ENCODE measurements at regions not wholly inside any gene's neighbourhood (a gene's known extent, or its start where the extent isn't known, plus 50 kb on each side); places are given as distances from the start of the nearest gene placed in this dataset.
"Not testable (repeated sequence)": the region's sequence is repeated elsewhere in the genome, so short reads cannot be mapped to it uniquely, and the experiment has no call there.

DNA sequence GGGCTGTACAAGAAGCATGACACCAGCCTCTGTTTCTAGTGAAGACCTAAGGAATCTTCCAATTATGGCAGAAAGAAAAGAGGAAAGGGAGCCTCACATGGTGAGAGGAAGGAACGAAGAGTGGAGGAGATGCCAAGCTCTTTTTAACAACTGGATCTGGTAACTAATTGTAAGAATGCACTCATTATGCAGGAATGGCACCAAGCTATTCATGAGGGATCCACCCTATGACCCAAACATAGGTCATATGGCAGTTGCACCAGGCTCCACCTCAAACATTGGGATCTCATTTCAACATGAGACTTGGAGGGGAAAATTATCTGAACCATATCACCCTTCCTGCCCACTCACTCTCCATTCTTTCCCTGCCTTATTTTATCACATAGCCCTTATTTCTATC, 496.0 kb upstream of the SPTLC3 start:
- DNase-seq, result no peak

DNA sequence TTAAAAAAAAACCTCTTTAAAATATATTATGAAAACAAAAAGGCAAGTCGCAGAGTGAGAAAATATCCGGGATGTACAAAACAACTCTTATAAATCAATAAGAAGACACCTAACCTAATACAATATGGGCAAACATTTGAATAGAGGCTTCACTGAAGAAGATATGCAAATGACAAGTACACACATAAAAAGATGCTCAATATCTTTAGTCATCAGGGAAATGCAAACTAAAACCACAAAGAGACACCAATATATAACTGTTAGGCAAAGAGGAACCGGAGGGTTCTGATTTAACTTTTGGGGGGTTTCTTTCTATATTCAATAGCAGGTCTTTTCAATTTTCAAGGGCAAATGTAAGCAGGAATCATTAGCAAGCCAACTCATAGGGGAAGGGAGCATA, 480.7 kb upstream of the SPTLC3 start:
- DNase-seq, result no peak

DNA sequence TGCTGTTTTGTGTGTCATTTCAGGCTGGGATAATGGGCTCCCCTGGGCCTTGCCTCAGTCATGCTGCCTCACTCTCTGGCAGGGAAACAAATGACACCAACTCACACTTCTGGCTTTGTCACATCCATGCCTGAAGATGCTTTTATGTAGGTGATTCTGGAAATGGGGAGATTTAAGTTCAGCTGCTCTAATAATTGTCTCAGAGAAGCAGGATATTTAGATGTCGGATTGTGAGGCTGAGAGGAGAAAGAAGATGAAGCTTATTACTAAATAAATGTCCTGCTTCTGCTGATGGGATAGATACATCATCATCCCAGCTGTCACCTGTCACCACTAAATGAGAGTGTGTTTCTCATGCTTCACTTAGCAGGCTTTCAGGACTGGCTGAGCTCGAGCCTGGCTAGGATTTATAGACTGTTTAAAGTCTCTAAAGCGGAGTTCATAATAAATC, 480.2 kb upstream of the SPTLC3 start:
- no peak for DNase-seq

DNA sequence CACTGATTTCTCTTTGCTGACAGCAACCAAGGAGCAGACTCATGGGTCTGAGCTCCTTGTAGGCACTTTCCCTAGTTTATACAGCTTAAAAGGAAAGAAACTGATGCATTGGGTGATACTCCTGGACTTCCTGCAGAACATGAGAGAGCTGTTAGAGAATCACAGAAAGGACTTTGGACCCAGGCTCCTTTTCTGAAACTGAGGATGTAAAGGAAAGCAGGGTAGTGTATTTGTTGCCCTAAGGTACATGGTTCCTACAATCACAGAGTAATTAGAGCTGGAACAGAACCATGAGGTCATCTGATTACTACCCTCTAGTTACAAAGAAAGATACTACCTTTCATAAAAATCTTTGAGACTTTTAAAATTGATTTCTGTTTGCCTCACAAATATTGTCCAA, 477.1 kb upstream of the SPTLC3 start:
- DNase-seq, result no peak

DNA sequence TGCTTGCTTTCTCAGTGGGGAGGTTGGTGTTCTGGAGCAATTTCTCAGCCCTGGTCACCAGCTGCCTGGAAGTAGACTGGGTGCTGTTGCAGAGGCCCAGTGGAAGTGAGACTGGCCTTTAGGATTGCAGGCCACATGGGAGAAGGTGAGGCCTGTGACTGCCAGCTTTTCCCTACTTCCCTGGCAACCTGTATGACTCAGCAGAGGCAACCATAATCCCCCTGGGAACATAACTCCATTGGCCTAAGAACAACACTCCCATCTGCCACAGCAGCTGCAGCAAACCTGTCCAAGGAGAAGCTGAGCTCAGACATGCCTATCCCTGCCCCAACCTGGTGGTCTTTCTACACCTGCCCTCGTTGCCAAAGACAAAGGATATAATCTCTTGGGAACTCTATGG, 473.5 kb upstream of the SPTLC3 start:
- no peak for DNase-seq

DNA sequence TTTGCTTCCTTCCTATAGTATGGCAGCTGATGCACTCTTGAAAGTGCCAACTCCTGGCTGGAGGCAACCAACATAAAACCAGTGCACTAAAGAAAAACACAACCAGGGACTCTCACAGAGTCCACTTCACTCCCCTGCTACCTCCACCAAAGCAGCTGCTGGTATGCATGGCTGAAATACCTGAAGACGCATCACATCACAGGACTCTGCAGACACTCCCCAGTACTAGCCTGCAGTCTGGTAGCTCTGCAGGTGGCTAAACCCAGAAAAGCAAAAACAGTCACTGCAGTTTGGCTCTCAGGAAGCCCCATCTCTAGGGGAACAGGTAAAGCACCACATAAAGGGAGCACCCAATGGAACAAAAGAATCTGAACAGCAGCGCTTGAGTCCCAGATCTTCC, 473.0 kb upstream of the SPTLC3 start:
- DNase-seq, result no peak

DNA sequence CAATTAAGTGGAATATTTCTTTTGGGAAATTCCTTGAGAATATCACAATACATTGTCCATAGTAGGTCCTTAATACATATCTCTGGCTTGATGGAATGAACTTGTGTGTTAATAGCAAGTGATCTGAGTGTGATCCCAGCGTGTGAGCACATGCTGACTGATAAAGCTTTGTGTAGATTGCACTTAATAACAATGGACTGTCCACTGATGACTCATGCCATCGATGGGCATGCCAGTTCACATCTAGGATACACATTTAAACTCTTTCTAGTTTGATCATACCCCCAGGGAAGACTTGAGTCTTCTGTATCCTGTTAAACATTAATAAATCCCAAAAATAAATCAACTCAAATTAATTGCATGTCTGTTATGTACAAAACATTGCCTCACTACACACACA, 454.3 kb upstream of the SPTLC3 start:
- no peak for DNase-seq

DNA sequence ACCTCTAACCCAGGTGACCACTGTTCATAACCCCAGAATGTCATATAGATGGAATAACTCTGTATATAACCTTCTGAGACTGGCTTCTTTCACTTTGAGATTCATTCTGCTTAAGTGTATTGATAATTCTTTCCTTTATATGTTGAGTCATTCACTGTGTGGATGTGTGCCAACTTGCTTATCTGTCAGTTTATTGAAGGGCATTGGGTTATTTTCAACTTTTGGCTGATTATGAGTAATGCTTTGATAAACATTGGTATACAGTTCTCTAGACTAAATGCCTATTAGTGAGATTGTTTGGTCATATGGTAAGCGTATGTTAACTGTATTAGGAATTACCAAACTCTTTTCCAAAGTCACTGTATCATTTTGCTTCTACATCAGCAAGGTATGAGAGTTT, 453.4 kb upstream of the SPTLC3 start:
- DNase-seq, result no peak

DNA sequence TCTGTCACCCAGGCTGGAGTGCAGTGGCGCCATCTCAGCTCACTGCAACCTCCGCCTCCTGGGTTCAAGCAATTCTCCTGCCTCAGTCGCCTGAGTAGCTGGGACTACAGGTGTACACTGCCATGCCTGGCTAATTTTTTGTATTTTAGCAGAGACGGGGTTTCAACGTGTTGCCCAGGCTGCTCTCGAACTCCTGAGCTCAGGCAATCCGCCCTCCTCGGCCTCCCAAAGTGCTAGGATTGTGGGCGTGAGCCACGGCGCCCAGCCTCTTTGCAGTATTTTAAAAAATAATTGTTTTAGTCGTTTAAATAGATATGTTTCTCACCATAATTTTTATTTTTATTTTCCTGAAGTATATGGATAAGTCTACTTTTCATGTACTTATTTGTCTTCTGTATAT, 452.9 kb upstream of the SPTLC3 start:
- DNase-seq, result not testable (repeated sequence)

DNA sequence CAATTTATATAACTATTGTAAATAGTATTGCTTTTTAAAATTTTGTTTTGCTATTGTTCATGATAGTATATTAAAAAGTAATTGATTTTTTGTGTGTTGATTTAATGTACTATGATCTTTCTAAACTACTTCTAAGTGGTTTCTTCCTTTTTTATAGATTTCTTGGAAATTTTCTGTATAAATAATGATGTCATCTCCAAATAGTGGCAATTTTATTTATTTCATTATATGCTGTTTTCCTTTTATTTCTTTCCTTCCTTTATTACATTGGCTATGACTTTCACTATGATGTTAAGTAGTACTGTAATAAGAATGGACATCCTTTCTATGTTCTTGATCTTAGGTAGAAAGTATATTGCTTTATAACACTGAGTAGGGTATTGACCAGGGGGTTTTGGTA, 451.5 kb upstream of the SPTLC3 start:
- DNase-seq, result no peak

DNA sequence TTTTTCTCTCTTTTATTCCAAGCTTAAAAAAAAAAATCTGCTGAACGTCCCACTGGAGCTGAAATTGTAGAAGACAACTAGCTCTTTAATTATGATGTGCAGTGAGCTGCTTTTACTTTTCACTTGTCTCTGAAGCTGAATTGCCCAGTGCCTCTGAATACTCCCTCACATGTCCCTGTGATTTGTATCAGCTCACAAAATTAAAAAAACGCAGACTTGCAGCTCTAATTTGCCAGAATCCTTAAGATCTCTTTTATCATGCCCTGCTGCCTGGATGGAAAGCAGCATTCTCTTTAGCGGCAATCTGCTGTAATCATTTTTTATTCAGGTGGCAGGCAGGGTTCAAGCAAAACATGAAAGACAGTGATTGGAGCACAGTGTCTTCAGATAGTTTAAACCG, 443.8 kb upstream of the SPTLC3 start:
- DNase-seq, result no peak

DNA sequence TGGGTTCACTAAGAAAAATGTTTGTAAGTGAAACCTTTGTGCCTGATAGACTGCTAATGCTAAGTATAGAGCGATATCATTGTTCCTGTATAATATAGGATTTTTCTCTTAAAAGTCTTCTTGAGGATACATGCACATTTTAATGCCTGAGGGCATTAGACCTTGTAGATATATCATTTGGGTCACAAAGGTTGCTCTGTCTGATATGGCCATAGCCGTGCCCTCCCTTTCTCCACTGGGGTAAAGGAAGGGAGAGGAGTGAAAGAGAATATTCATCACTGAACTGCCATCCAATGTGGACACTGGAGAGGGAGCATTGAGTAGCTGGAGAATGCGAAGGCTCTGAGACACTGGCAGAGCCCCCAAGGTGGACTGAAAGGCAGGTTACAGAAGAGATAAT, 442.2 kb upstream of the SPTLC3 start:
- no peak for DNase-seq

DNA sequence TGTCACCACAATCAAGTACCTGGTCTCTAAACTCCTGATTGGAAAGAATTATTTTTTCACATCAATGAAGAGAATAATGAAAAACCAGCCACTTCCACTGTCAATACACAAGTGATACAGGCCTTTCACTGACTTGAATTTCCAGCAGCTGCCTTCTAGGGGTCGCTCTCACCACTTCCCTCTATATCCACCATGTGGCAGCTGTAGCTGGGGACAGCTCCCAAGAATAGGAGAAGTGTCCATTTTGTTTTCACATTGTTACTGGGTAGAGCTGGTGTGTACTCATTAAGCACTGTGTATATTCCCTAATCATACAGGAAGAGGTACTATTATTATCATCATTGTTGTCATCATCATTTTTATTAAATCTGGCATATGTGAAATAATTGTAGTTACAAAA, 438.4 kb upstream of the SPTLC3 start:
- DNase-seq, result no peak

DNA sequence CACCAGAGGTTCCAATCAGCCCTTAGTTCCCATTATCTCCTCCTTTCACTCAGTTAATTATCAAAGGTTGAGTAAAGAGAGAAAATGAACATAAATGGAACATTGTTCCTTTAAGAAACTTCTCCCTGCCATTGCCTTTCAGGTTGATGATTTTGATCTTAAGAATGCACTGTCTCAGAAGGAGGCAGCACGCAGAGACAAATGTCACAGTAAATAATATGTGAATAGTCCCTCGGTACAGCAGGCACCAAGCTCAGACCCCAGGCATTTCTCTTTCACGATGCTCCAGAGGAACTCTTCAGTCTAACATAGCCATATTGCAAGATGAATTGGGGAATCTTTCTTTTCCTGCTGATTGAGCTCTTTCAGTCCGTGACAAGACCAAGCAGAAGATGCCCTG, 435.3 kb upstream of the SPTLC3 start:
- no peak for DNase-seq

DNA sequence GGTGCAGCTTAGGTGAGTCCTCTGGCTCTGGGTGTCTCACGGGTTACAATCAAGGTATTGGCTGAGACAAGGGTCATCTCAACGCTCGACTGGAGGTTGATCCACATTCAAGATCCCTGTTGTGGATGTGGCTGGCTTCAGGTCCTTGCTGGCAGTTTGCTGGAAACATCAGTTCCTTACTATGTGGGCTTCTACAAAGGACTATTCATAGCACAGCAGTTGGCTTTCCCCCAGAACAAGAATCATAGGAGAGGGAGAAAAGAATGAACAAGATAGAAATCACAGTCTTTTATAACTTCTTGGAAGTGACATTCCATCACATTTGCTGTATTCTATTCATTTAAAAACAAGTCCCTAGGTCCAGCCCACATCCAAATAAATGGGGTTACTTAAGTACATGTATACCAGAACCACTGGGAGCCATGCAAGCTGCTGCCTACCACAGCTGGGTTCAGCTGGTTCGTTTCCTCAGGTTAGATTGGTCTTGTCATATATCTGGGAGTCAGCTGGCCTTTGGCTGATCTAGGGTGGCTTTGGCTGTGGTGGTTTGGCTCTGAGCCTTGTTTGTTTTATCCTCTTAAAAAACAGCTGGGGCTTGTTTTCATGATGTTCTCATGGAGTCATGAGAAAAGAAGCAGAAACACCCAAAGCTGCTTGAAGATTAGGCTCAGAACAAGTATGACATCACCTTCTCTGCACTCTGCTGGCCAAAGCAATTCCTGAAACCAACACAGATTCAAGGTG, 433.2 kb upstream of the SPTLC3 start:
- DNase-seq, result no peak

DNA sequence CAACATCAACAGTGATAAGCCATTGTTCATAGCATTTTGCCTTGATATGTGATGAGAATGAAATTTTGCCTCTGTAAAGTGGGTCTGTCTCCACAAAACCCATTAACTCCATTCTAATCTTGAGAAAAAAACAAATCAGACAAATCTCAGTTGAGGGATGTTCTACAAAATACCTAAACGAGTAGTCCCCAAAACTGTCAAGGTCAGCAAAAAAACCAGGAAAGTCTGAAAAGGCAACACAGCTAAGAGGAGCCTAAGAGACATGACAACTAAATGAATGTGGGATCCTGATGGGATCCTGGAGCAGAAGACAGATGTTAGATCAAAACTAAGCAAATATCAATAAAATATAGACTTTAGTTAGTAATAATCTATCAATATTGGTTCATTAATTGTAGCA, 431.6 kb upstream of the SPTLC3 start:
- no peak for DNase-seq

DNA sequence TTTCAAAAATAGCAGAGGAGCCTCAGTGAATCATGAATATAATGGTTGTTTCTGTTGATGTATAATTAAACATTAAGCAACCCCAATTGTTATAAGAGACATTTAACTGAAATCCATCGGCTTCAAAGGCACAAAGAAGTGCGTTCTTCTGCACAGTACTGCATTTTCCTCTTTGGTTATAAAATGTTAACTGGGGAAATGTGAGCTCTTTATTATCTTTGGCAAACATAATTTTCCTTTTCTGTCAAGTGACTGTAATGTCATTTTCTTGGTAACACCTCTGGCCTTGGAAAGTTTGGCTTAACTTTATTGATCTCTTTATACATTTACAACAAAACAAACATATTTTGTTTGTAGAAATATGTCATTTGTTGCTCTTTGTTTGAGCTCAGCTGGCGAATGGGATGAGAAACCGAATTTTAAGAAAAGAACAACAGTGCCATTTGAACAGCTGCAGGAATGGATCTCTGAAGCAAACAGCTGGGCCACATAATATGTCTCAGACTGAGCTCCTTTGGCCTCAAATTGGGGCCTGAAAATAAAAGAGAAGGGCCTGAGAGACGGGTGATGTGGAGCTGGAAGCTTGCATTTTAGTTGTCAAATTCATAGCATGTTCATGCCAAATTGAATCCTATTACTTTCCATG, 427.0 kb upstream of the SPTLC3 start:
- no peak for DNase-seq

DNA sequence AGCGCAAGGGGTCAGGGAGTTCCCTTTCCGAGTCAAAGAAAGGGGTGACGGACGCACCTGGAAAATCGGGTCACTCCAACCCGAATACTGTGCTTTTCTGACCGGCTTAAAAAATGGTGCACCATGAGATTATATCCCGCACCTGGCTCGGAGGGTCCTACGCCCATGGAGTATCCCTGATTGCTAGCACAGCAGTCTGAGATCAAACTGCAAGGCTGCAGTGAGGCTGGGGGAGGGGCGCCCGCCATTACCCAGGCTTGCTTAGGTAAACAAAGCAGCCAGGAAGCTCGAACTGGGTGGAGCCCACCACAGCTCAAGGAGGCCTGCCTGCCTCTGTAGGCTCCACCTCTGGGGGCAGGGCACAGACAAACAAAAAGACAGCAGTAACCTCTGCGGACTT, 426.1 kb upstream of the SPTLC3 start:
- DNase-seq, result not testable (repeated sequence)

DNA sequence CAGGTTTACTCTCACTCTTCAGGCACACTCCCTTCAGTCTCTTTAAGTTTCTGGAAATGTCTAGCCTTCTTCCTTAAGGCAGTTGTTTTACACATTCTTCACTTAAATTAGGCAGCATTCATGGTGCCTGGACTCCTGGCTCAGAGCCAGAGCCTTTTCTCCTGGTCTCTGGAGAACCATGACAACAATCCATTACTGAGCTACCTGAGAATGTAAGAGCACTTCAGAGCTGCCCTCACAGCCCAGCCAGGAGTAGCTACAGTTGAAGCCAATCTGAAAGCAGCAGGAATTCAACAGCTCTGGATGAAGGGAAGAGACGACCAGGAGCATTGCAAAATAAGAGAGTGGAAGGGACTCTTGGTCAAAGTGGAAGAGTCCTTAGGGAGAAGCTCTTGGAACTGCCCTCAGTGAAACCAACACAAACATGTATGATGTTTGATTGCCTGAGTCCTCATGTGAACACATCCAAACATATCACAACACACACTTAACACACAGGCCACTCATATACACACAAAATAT, 416.8 kb upstream of the SPTLC3 start:
- DNase-seq, result no peak

DNA sequence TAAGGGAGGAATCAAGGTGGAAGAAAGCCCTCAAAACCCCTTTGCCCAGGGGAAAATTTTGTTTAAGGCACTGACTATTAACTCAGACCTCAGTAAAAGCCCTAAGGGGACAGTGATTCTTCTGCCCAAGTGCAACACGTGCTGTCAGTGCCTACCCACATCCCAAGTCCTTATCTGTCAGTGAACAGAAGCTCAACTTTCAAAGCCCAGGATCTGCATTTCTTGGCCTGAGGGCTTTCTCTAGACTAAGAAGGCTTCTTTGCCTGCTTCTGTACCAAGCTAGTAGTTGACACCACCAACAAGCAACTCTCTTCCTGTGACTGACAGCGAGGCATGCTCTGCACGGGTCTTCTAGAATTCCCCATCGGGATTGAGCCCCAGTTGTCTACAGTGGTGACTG, 416.0 kb upstream of the SPTLC3 start:
- no peak for DNase-seq

DNA sequence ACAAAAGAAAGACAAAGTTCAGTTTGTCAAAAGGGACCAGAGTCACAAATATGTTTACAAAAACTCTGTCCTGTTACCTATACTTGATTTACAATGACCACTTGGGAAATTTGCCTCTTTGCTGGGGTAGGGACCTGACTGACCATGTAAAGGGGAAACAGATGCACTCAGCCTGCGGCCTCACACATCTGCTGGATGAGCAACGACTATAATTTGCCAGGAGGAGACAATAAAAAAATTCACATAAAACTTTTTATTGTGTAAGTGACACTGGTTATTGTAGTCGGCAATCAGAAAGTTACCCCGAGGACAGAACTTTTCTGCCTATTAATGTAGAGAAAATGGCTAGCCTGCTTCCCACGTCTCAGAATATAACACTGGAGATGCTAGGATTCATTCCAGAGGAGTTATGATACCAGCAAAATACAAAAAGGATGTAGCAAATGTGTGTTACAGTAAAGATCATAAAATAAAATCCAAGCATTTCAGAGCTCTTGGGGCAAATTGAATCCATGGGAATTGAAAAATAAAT, 415.4 kb upstream of the SPTLC3 start:
- DNase-seq, result no peak

DNA sequence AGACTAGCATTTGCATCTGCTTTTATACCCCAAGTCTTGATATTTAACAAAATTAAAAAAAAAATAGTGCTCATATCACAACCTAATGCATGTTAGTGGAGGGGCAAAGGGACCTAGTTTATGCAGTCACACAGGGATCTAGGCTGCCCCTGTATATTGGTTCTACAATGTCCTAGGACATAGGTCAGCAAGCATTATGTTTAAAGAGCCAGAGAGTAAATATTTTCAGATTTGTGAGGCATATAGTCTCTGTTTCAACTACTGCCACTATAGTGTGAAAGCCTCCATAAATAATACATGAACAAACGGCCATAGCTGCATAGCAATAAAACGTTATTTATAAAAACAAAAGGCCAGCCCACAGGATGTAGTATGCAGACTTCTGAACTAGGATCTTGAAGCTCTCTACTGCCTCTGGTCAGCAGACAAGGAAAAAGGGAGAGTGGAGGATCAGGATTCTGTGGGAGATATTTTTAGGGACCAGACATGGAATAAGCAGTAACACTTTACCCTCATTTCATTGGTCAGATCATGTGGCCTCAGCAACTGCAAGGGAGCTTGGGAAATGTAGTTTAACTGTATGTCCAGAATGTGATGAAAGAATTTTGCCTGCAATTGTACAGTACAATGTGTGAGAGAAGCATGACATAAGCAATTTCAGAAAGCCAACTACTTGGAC, 414.2 kb upstream of the SPTLC3 start:
- no peak for DNase-seq

DNA sequence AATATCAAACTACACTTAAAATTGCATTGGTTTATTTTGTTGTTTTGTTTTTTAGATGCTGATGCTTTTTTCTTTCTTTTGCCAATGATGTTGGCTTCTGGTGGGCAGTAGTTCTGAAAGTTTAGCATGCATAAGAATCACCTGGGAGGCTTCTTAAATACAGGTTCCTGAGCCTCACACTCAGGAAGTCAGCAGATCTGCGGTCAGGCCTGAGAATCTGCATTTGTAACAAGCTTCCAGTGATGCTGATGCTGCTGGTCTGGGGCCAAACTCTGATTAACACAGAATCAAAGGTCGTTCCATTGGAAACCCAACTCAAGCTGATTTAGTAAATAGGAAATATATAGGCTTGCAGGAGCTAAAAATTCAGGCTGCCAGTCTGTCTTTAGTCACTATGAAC, 412.9 kb upstream of the SPTLC3 start:
- no peak for DNase-seq

DNA sequence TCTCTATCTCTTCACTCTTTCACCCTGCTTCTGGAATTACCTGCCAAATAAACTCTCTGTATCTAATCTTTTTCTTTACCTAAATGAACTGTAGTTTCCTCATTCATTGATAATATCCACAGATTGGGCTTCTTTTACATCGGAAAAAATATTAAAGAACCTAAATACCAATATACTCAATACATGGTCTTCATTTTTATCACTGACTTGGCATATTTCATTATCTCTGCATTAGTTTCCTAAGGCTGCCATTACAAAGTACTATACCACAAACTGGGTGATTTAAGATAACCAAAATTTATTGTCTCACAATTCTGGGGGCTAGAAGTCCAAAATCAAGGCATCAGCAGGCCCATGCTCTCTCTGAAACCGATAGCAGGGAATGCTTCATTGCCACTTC, 411.9 kb upstream of the SPTLC3 start:
- DNase-seq, result no peak

All from dermis blood vessel endothelial cell (primary cell).